HG03460 (cell line): ENCODE measurements at regions not wholly inside any gene's neighbourhood (a gene's known extent, or its start where the extent isn't known, plus 50 kb on each side); places are given as distances from the start of the nearest gene placed in this dataset.

Source experiments
- ATAC-seq: cut with Tn5 transposase; IDR thresholded peaks from one replicate; pipeline ENCODE4 v1.9.1; 2021; ENCODE audit not compliant: unreplicated experiment

- no peak for ATAC-seq
Measured at GRCh38 chr21:16789636-16790035, 723.2 kb upstream of the CXADR start.

GRCh38 chr21:16792101-16792500 lies 720.7 kb upstream of the CXADR start:
- no peak for ATAC-seq

- ATAC-seq, result no peak
Measured at GRCh38 chr21:16794950-16795349, 717.9 kb upstream of the CXADR start.

GRCh38 chr21:16796776-16797175 lies 716.1 kb upstream of the CXADR start:
- ATAC-seq, result no peak

GRCh38 chr21:16797540-16797939 lies 715.3 kb upstream of the CXADR start:
- ATAC-seq, result no peak

- no peak for ATAC-seq
Measured at GRCh38 chr21:16797966-16798365, 714.9 kb upstream of the CXADR start.

GRCh38 chr21:16800536-16801275 lies 712.1 kb upstream of the CXADR start:
- ATAC-seq, result no peak

- no peak for ATAC-seq
Measured at GRCh38 chr21:16811011-16811410, 701.8 kb upstream of the CXADR start.

GRCh38 chr21:16811970-16812369 lies 700.9 kb upstream of the CXADR start:
- no peak for ATAC-seq

GRCh38 chr21:16815243-16815642 lies 697.6 kb upstream of the CXADR start:
- ATAC-seq, result no peak

GRCh38 chr21:16821588-16821987 lies 691.3 kb upstream of the CXADR start:
- no peak for ATAC-seq

GRCh38 chr21:16829532-16829931 lies 683.3 kb upstream of the CXADR start:
- ATAC-seq, result no peak

GRCh38 chr21:16832791-16833190 lies 680.1 kb upstream of the CXADR start:
- no peak for ATAC-seq

GRCh38 chr21:16834791-16835190 lies 678.1 kb upstream of the CXADR start:
- no peak for ATAC-seq

- no peak for ATAC-seq
Measured at GRCh38 chr21:16837321-16837720, 675.5 kb upstream of the CXADR start.

GRCh38 chr21:16837721-16838120 lies 675.1 kb upstream of the CXADR start:
- ATAC-seq, result no peak

- ATAC-seq, result no peak
Measured at GRCh38 chr21:16838331-16838730, 674.5 kb upstream of the CXADR start.

- no peak for ATAC-seq
Measured at GRCh38 chr21:16840538-16840937, 672.3 kb upstream of the CXADR start.

- no peak for ATAC-seq
Measured at GRCh38 chr21:16841975-16842695, 670.7 kb upstream of the CXADR start.

GRCh38 chr21:16842696-16843035 lies 670.2 kb upstream of the CXADR start:
- ATAC-seq, result no peak

GRCh38 chr21:16847211-16847610 lies 665.6 kb upstream of the CXADR start:
- ATAC-seq, result no peak

- ATAC-seq, result no peak
Measured at GRCh38 chr21:16851054-16851453, 661.8 kb upstream of the CXADR start.
